ENCODE measurements at regions not wholly inside any gene's neighbourhood (a gene's known extent, or its start where the extent isn't known, plus 50 kb on each side); places are given as distances from the start of the nearest gene placed in this dataset.

DNA sequence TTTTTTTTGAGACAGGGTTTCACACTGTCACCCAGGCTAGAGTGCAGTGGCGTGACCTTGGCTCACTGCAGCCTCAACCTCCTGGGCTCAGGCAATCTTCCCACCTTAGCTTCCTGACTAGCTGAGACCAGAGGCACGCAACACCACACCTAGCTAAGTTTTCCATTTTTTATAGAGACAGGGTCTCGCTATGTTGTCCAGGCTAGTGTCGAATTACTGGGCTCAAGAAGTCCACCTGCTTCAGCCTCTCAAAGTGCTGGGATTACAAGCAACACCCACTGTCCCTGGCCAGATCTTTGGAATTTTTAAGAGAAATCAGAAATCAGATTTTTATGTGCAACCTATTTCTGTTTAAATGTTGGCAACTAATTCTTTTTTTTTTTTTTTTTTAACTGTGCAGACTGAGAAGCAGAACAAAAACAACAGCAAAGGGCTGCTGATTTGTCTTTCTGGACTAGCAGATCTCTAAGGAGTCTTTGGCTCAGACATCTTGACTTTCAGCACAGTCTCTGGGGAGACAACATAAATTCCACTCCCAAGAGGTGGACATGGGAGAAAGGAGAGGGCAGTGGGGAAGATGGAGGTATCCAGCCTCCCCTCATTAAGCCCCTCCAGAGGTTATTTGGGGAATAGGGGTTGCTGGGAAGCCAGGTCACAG is 54.4 kb upstream of the FABP6 start:
- TF ChIP-seq, protein P1, sequence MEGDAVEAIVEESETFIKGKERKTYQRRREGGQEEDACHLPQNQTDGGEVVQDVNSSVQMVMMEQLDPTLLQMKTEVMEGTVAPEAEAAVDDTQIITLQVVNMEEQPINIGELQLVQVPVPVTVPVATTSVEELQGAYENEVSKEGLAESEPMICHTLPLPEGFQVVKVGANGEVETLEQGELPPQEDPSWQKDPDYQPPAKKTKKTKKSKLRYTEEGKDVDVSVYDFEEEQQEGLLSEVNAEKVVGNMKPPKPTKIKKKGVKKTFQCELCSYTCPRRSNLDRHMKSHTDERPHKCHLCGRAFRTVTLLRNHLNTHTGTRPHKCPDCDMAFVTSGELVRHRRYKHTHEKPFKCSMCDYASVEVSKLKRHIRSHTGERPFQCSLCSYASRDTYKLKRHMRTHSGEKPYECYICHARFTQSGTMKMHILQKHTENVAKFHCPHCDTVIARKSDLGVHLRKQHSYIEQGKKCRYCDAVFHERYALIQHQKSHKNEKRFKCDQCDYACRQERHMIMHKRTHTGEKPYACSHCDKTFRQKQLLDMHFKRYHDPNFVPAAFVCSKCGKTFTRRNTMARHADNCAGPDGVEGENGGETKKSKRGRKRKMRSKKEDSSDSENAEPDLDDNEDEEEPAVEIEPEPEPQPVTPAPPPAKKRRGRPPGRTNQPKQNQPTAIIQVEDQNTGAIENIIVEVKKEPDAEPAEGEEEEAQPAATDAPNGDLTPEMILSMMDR (IDR thresholded peaks at IDR 0.05): no peak
- TF ChIP-seq POLR2A (IDR thresholded peaks at IDR 0.05) (no peak), EP300 (IDR thresholded peaks at IDR 0.05) (no peak)
